Osteocyte (in vitro differentiated cells): ENCODE measurements at regions not wholly inside any gene's neighbourhood (a gene's known extent, or its start where the extent isn't known, plus 50 kb on each side); places are given as distances from the start of the nearest gene placed in this dataset.

Source experiments
- DNase-seq: peaks from one replicate; pipeline ENCODE4 v3.0.0; 2021; ENCODE audit warnings: mixed read lengths; ENCODE audit not compliant: unreplicated experiment; ENCODE audit errors: extremely low spot score
- H3K27ac Mint-ChIP-seq: one replicate; pipeline ENCODE4 v1.8.0; 2021; ENCODE audit warnings: mild to moderate bottlenecking, mixed read lengths; ENCODE audit not compliant: unreplicated experiment
- H3K27me3 Mint-ChIP-seq: one replicate; pipeline ENCODE4 v1.8.0; 2021; ENCODE audit warnings: mixed read lengths; ENCODE audit not compliant: unreplicated experiment
- H3K36me3 Mint-ChIP-seq: one replicate; pipeline ENCODE4 v1.8.0; 2021; ENCODE audit warnings: mixed read lengths; ENCODE audit not compliant: unreplicated experiment
- H3K4me1 Mint-ChIP-seq: one replicate; pipeline ENCODE4 v1.8.0; 2021; ENCODE audit warnings: mixed read lengths; ENCODE audit not compliant: unreplicated experiment
- H3K4me3 Mint-ChIP-seq: one replicate; pipeline ENCODE4 v1.8.0; 2021; ENCODE audit warnings: mild to moderate bottlenecking, moderate library complexity, mixed read lengths; ENCODE audit not compliant: unreplicated experiment
- H3K9me3 Mint-ChIP-seq: one replicate; pipeline ENCODE4 v1.8.0; 2021; ENCODE audit warnings: mixed read lengths; ENCODE audit not compliant: unreplicated experiment
- CTCF ChIP-seq: fragments of 200-600 bp; sonication (generic); IDR thresholded peaks from 2 replicates; pipeline ENCODE4 v1.5.0; 2021; ENCODE audit warnings: antibody characterized with exemption, mild to moderate bottlenecking, moderate library complexity

GRCh38 chr2:60283626-60284025 is 269.8 kb downstream of the BCL11A start:
- H3K4me1 Mint-ChIP-seq: no peaks in the 10 kb centered on the region
- H3K27me3 Mint-ChIP-seq: peaks cover 23% of the 10 kb centered on the region
- H3K4me3 Mint-ChIP-seq: no peak overlapping the region
- no peak for TF ChIP-seq CTCF
- H3K36me3 Mint-ChIP-seq: no peaks in the 10 kb centered on the region
- DNase-seq: no peak
- no peaks in the 10 kb centered on the region for H3K9me3 Mint-ChIP-seq
- H3K27ac Mint-ChIP-seq: no peak overlapping the region

GRCh38 chr2:60282886-60283285 is 270.6 kb downstream of the BCL11A start:
- H3K4me1 Mint-ChIP-seq: no peaks in the 10 kb centered on the region
- no peaks in the 10 kb centered on the region for H3K9me3 Mint-ChIP-seq
- no peak for TF ChIP-seq CTCF
- H3K27ac Mint-ChIP-seq: no peak overlapping the region
- H3K4me3 Mint-ChIP-seq: no peak overlapping the region
- H3K36me3 Mint-ChIP-seq: no peaks in the 10 kb centered on the region
- DNase-seq: no peak
- H3K27me3 Mint-ChIP-seq: peaks cover 17% of the 10 kb centered on the region

GRCh38 chr2:60281730-60282129 is 271.7 kb downstream of the BCL11A start:
- Mint-ChIP-seq H3K27me3 (peaks cover 14% of the 10 kb centered on the region), H3K4me3 (no peak overlapping the region), H3K27ac (no peak overlapping the region), H3K36me3 (no peaks in the 10 kb centered on the region), H3K9me3 (no peaks in the 10 kb centered on the region), H3K4me1 (no peaks in the 10 kb centered on the region)
- no peak for DNase-seq
- no peak for TF ChIP-seq CTCF

GRCh38 chr2:60280238-60280637 is 273.2 kb downstream of the BCL11A start:
- no peak for TF ChIP-seq CTCF
- H3K36me3 Mint-ChIP-seq: no peaks in the 10 kb centered on the region
- no peak overlapping the region for H3K27ac Mint-ChIP-seq
- peaks cover 14% of the 10 kb centered on the region for H3K27me3 Mint-ChIP-seq
- no peak overlapping the region for H3K4me3 Mint-ChIP-seq
- H3K4me1 Mint-ChIP-seq: no peaks in the 10 kb centered on the region
- DNase-seq: no peak
- peaks cover 4% of the 10 kb centered on the region for H3K9me3 Mint-ChIP-seq

GRCh38 chr2:60278906-60279305 is 274.5 kb downstream of the BCL11A start:
- Mint-ChIP-seq H3K9me3 (peaks cover 4% of the 10 kb centered on the region), H3K27ac (no peak overlapping the region), H3K27me3 (peaks cover 11% of the 10 kb centered on the region), H3K4me1 (no peaks in the 10 kb centered on the region), H3K36me3 (no peaks in the 10 kb centered on the region), H3K4me3 (no peak overlapping the region)
- no peak for DNase-seq
- no peak for TF ChIP-seq CTCF
